ENCODE measurements at regions not wholly inside any gene's neighbourhood (a gene's known extent, or its start where the extent isn't known, plus 50 kb on each side); places are given as distances from the start of the nearest gene placed in this dataset.

DNA sequence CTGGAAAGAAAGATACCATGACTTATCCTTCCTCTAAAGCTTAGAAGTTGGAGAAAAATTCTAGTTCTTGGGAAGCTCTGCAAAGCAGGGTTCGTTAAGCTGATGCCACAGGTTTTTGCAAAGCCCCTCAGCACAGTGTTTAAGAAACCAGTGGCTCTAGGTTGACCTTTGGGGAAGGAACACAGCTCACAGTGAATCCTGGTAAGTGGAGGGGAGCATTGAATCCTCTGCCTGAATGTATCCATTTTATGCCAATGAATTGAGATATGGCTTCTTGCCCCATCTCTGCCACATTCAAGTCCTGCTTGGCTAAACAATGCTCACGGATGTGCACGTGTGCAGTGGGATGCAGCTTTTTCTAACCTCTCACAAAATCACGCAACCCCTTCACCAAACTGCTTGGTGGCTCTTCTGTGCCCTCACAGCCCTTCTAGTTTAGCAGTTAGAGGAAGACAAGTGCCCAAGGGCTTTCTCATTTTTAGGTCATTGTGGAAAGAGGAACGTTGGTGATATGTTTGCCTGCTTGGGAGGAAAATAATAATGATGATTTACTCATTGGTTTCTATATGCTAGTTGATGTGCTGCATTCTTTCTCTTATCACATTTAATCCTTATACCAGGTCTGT, 111.3 kb downstream of the DAD1 start:
- DNase-seq (ENCODE audit: low read depth) = no peak

DNA sequence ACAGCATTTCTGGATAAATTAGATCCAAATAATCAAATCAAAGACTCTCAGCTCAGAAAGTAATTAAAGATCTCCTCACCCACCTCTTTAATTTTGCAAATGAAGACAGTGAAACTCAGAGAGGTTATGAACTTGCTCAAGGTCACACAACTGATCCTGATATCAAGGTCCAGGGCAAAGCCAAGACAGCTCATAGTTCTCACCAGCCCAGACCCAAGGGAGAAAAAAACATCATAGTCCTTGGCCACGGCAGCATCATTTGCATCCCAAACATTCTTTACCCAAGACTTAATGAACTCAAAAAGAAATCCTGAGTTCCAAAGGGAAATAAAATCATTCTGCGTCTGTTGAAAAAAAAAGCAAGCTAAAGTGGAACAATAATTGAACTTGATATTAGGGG, 112.1 kb downstream of the DAD1 start:
- DNase-seq (ENCODE audit: low read depth) = no peak

DNA sequence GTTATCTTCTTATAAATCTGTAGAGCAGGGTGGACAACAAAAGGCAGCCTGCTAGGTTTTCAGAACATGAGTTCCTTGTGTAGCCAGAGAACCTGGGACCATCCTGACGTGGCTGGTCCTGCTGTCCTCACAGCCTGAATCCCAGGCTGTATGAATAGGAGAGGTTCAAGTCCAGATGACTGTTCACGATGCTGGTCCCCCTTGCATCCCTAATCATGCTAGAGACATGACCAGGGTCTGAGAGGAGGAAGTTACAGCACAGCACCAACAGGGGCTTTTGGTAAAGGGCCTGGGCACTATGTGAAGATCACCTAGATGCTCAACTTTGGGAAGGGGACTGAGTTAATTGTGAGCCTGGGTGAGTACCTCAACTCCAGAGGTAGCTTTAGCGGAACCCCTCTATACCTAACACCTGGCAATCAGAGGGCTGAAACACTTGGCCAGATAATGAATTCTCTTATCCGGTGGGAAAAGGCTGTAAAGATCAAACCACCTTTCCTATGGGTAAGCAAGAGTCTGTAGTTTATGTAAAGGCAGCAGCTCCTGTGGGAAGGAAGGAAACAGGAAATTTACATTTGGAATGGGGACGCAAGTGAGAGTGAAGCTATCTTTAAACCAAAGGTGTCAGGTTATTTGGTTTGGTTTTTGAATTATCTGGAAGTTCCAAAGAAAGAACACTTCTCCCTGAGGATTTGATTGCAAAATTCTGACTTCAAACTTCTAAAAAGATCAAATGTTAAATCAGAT, 112.8 kb downstream of the DAD1 start:
- DNase-seq (ENCODE audit: low read depth) = no peak

DNA sequence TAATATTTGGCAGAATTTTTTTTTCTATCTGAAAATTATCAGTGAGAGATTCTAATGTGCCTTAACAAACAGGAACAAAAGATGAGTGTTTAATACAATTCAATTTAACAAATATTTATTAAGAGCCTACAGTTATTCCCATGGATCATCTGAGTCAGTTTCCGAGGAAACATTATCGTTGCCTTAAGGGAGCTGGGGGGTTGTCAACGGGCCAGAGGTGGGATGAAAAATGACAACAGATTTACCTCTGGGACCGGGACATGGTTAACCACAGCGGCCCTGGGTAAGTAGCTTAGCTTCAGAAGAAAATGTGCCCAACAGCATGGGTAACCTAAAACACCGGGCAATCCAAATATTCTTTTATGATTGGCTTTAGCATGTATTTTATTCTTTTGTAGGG, 113.6 kb downstream of the DAD1 start:
- DNase-seq (ENCODE audit: low read depth) = no peak

DNA sequence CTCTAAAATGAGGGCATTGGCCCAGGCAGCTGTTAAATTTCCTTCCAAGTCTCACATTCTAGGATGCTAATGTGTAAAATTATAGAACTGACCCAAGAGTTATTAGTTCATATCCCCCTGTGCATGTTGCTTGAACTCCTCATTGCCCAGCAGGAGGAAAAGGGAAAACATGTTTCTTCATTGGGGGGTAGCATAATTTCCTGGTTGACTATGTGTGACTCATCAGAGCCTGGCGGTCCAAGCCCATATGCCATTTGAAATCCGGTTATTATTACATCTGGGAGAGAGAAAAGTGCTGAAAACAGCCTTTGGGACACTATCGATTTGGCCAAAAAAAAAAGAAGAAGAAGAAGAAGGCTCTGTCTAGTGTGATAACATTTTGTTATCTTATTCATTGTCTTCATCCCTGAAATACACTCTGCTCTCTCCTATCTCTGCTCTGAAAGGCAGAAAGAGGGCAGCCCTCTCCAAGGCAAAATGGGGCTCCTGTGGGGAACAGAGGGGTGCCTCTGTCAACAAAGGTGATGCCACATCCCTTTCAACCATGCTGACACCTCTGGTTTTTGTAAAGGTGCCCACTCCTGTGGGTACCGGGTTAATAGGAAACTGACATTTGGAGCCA, 114.2 kb downstream of the DAD1 start:
- DNase-seq (ENCODE audit: low read depth) = no peak

DNA sequence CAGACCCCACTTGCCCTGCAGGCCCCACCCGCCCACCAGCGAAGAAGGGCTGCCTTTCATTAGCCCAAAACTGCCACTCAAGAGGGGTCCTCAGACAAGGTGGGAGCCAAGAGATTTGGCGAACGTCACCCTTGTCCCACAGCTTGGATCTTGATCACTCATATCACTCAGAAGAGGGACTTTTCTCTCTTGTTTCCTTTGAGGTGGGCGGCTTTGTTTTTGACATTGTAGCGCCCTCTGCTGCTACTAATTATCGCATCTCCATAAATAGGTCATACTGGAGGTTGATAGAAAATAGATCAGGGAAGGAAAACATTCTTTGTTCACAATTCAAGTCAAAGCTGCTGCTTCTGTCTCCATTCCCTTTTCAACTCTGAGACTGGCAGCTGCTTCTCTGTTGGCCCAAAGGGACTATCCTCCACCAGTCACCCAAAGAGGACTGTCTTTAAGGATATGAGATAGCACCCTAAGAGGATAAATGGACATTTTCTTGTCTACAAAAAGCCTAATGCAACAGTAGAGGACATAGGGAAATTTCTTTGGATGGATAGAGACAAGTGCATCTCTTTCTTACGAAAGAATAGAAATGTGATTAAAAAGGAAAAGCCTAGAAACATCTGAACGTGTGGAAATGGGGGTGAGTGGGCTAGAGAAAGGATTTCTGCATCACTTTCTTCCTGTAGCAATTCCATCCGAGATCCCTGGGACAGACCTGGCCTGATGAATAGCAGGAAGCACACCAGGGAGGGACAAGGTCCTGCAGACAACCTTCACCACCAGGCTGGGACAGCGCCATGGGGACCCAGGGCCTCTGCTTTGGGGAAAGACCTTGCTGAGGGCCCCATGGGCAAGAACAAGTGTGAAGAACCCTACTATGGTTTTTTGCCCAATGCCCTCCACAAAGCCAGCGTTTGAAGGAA, 115.8 kb downstream of the DAD1 start:
- DNase-seq (ENCODE audit: low read depth) = no peak

DNA sequence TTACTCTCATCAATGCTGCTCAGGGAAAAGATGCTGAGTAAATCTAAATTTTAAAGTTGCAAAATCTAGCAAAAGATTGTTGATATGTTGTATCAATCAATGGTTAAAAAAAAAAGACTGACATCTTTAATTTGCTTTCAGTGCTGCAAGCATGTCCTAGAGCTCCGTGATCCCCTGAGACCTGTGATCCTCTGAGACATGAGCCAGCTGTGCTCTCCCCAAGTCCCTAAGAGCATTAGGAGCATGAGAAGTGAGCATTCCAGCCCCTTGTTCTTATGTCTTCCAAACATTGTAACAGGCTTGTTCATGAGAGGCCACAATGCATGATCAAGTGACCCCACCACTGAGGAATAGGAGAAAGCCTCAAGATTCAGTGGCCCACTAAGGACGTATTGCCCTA, 116.6 kb downstream of the DAD1 start:
- DNase-seq (ENCODE audit: low read depth) = no peak

DNA sequence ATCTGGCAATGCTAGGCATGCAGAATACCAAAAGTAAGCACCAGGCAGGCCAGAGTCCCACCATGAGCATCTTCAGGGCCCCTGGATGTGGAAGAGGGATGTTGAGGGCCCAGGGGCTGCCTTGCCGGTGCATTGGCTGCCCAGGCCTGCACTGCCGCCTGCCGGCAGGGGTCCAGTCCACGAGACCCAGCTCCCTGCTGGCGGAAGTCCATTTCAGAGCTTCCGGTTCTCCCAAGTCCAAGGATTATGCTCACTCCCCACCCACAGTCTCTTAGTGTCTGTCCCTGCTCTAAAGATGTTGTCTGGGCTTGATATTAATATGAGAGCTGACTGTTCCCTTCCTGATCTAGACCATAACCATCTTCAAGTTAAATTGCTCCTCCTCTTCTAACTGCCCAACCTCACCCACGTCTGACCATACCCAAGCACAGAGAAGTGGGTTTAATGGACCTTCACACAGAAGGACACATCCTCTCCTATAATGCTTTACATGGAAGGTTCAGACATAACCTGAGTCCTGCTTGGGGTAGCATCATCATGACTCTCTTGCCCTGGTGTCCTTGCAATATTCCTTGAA, 117.4 kb downstream of the DAD1 start:
- DNase-seq (ENCODE audit: low read depth) = no peak

DNA sequence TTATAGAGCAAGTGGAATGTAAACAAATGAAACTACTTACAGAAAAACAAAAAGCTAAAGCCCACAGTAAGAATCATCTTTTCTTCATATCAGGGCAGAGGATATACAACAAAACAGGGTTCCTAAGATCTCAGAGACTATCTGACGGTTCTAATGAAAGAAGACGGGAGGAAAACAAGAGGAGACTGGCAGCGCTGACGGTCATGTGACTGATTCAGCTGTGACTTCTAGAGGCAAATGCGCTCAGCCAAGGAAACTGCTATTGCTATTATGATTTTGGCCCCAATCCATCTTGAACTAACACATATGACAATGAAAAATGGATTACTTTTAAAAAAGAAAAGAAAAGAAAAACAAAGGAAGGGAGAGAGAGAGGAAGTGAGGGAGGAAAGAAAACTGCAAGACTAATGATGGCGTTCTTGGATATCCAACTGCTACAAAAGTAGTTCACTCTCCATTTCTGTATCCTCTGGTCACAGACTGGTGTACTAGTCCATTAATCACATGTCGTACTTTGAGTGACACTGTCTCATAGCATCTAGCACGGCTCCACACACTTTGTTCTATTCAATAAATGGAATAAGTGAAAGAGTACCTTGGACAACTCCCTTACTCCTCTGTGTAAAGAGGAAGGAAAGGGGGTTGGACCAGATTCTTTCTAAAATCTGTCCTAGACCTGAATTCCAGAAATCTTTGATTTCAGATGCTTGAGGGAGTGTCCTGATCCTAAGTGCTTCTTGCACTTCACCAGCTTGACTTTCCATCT, 119.3 kb downstream of the DAD1 start:
- DNase-seq (ENCODE audit: low read depth) = no peak

DNA sequence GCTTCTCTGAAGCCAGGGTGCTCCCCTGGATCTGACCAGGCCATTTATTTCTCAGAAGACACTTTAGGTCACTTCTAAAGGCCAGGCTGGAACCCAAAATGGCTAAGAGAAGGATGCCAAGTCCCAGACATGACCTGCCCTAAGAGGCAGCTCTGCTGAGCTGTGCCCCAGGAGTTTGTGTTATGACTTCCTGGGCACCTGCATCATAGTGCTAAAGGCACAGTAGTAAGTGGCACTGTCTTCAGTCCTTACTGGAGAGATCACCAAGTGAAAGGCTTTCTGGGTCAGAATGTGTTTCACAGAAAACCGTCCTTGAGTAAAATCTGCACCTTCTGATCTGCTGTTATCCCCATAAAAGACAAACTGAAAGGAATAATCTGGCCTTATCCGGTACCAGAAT, 120.2 kb downstream of the DAD1 start:
- DNase-seq (ENCODE audit: low read depth) = no peak

DNA sequence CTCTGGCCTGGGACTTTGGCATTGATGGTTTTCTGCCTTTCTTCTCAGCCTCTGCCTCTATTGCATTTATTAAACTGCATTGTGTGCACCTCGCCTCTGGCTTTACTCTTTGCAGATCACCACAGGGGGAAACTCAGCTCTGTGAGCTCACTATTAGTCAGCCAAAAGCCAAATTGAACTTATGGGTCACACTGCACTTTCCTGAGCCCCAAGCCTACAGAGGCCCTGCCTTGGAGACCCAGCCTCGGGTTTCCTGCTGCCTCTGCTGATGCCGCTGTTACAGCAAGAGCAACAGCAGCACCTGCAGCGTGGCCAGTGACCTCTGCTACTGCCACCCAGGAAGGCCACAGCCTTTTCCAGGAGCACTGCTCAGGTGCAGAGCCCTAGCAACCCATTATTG, 122.5 kb downstream of the DAD1 start:
- no peak for DNase-seq (ENCODE audit: low read depth)

DNA sequence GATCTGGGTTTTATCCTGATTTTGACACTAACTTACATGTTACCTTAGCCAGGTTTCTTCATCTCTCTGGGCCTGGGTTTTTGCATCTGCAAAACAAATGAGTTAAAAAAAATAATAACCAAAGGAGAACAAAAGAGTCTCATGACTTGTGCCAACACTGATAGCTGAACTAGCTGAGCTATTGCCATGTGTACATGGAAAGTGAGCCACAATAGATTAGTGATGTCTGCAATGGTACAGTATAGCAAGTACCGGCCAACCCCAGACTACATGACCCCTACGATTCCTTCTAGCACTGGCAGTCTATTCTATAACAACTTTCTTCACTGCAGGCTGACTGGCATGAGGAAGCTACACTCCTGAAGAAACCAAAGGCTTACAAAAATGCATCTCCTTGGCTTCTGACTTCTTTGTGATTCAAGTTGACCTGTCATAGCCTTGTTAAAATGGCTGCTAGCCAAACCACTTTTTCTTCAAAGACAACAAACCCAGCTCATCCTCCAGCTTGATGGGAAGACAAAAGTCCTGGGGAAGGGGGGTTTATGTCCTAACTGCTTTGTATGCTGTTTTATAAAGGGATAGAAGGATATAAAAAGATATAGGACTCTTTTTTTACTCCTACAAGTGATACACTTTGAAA, 123.7 kb downstream of the DAD1 start:
- no peak for DNase-seq (ENCODE audit: low read depth)

DNA sequence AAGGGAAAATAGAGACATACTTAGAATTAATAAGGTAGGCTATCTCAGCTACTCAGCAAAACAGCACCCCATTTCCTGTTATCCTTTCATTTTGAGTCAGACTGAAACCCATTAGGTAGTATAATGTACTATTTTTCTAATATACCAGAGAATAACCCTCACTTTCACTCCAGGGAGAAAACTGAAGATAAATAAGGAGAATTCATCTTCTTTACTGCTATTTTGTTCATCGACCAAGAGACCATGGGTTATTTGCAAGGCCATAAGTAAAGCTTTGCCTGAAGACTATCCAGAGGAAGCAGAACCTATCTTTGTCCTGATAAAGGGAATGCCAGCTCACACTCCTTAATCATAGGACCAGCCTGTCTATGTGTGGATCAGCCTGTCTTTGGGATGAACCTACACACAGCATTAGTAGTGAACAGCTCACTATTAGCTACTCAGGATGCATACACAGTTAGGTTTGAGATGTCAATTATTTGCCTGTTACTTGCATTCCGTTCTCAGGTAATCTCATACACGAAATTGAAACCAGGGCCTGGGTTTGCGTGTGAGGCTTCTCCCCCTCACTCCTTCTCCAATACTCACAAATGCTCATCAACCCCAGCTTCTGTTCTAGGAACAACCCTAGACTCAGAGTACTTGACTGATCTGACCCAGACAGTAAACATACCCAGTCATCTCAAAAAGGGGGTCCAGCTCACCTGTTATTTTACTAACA, 124.4 kb downstream of the DAD1 start:
- no peak for DNase-seq (ENCODE audit: low read depth)

DNA sequence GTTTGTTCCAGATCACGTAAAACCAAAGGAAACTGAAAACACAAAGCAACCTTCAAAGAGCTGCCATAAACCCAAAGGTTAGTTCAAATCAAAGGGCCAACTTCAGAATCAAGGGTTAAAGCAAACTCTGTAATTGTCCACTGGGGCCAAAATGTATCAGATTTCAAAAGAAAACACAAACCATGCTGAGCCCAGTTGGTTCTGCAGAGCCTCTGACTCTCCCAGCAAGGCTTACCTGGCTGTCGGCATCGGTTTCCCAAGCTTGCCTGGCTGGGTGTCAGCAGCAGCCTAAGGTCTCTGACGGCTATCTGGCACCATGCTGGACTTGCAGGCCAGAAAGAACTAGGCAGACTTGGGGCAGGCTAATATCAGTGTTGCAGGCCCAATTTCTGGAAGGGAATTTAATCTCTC, 125.3 kb downstream of the DAD1 start:
- no peak for DNase-seq (ENCODE audit: low read depth)

DNA sequence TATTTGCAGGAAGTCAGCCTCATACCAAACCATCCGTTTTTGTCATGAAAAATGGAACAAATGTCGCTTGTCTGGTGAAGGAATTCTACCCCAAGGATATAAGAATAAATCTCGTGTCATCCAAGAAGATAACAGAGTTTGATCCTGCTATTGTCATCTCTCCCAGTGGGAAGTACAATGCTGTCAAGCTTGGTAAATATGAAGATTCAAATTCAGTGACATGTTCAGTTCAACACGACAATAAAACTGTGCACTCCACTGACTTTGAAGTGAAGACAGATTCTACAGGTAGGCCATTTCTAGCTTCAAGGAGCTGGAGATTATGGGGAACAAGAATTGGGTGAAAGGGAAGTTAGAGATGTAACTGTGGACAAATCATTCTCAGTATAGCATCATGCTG, 126.1 kb downstream of the DAD1 start:
- no peak for DNase-seq (ENCODE audit: low read depth)

DNA sequence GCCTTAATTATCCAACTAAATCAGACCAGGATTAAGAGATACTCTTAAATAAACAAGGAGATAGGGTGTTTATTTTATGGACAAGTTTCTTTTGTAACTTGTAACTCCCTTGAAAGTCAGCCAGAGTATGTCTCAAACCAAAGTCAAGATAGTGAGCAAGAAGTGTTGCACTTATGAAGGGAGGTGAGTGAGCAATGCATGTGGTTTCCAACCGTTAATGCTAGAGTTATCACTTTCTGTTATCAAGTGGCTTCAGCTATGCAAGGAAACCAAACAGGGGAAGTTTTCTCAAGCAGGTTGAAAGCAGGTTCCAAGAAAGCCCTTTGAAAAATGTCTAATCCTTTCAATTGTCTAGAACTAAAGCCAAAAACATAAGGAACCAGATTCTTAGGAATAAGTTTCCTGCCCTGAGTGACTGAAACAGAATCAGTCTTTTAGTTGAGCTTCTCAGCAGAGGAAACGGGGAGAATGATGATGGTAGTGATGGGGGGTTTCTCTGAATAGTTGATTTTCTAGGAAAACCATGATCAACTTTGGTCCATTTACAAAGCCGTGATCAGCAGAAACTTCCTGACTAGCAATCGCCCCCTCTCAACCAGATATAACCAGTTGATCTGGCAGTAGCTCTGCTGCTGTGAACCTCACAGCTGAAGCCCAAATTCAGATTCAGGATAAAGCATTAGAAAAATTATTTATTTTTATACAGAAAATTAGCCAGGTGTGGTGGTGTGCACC, 128.4 kb downstream of the DAD1 start:
- no peak for DNase-seq (ENCODE audit: low read depth)

DNA sequence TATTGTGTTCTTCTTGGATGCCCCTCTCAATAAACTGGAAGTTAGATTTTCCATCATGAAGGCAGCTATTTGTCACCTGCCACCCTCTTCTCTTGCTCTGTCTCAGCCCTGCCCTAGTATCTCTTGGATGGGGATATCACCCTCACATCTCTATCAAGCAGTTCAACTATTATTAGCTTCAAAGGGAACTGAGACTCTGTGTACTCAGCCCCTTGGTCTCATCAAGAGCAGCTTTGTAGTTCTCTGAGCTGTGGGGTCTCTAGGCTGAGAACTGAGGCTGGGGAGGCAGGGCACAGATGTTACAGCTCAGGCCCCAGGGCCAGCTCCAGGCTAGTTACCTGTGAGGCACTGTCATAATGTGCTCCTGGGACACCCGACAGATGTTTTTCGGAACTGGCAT, 130.3 kb downstream of the DAD1 start:
- DNase-seq (ENCODE audit: low read depth) = no peak

DNA sequence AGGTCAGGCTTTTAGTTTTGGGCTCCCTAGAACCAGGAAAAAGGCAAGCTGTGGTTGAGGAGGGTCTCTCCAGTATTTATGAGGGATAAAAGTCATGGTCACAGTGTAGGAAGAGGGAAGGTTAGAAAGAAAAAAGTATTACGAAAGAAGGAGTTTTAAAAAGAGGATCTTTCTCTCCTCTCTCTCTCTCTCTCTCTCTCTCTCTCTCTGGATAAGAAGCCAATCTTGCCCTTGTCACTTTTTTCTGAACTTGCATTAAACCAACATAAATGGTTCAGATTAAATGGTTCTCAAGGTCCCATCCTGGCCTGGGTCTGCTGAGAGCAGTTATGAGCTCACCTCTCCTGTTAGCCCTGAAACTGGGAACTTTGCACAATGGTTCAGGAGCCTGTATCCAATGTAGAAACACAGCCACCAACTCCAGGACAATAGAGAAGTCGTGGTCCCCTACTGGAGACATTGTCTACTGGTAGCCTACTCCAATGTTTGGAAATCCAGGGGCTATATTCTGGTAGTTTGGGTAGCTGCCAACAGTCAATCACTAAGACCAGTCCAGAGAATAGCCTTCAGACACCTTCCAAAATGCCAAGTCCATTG, 131.9 kb downstream of the DAD1 start:
- DNase-seq (ENCODE audit: low read depth) = no peak

DNA sequence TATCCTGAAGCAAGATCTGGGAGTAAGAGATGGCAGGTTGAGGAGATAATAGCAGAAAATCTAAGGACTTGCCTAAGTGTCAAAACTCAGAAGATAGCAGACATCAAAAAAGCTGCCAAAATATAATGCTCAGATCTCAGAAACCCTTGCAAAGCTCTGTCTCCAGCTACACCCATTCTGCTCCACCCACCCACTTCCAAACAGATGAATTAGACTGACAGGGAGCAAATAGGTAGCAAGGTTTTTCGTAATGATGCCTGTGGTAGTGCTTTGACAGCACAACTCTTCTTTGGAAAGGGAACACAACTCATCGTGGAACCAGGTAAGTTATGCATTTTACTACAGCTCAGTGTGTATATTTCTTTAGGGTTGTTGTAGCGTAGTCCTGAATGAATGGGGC, 132.6 kb downstream of the DAD1 start:
- no peak for DNase-seq (ENCODE audit: low read depth)

Measured in GM04503 (cell line).